GM13976 (cell line): ENCODE measurements at regions not wholly inside any gene's neighbourhood (a gene's known extent, or its start where the extent isn't known, plus 50 kb on each side); places are given as distances from the start of the nearest gene placed in this dataset.

Experiments
- DNase-seq: peaks from one replicate; pipeline ENCODE4 v3.0.0; 2012; ENCODE audit warnings: low spot score
- in situ Hi-C: fragments of 300-500 bp; cut with MboI; formaldehyde crosslinking; loops from one replicate; pipeline ENCODE4 v1.12.0; 2022; ENCODE audit warnings: low sequenced_read_pairs, mixed read lengths, inconsistent platforms; ENCODE audit not compliant: unreplicated experiment
- TF ChIP-seq, protein P1 (sequence below): IDR thresholded peaks from 2 replicates; pipeline ENCODE4 v1.5.1; 2012; ENCODE audit warnings: borderline replicate concordance, mild to moderate bottlenecking; ENCODE audit not compliant: insufficient read depth; ENCODE audit errors: extremely low read depth, missing control alignments, control extremely low read depth

DNA sequence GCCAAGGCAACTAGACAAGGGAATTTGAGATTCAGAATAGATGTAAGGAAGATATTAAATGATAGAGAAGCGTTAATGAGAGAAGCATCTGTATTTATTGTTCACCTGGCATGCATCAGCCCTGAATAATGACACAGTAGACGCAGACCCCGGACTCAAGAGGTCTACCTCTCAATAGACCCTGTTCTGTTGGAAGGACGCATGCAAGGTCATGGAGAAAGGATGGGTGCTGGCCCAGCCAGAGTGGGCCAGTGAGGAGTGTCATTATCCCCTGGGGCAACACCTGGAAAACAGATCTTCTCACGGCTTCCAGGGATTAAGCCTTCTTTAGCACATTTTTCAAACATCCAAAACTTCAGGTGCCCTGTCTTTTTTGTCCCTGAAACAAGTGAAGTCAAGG lies 461.0 kb downstream of the EIPR1 start:
- no peak for DNase-seq
- TF ChIP-seq, protein P1, sequence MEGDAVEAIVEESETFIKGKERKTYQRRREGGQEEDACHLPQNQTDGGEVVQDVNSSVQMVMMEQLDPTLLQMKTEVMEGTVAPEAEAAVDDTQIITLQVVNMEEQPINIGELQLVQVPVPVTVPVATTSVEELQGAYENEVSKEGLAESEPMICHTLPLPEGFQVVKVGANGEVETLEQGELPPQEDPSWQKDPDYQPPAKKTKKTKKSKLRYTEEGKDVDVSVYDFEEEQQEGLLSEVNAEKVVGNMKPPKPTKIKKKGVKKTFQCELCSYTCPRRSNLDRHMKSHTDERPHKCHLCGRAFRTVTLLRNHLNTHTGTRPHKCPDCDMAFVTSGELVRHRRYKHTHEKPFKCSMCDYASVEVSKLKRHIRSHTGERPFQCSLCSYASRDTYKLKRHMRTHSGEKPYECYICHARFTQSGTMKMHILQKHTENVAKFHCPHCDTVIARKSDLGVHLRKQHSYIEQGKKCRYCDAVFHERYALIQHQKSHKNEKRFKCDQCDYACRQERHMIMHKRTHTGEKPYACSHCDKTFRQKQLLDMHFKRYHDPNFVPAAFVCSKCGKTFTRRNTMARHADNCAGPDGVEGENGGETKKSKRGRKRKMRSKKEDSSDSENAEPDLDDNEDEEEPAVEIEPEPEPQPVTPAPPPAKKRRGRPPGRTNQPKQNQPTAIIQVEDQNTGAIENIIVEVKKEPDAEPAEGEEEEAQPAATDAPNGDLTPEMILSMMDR, result no peak
- in situ Hi-C loops, result no loop called here

DNA sequence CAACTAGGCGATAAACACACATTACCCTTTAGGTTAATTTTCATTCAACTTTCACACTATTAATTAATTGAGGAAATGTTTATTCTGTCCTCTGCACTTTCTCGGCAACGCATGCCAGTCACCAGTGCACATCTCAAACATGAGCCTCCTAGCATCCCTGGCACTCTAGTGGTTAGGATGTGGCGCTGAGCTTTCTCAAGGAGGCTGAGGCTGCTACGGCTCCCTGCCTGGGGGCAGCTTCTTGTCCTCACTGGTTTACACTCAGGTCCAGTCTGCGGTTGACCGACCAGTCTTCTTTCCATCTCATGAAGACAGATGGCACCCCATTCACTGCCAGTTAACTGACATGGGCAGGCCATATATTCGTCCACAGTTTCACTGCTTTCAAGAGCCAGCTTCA lies 463.4 kb downstream of the EIPR1 start:
- TF ChIP-seq, protein P1, result no peak

DNA sequence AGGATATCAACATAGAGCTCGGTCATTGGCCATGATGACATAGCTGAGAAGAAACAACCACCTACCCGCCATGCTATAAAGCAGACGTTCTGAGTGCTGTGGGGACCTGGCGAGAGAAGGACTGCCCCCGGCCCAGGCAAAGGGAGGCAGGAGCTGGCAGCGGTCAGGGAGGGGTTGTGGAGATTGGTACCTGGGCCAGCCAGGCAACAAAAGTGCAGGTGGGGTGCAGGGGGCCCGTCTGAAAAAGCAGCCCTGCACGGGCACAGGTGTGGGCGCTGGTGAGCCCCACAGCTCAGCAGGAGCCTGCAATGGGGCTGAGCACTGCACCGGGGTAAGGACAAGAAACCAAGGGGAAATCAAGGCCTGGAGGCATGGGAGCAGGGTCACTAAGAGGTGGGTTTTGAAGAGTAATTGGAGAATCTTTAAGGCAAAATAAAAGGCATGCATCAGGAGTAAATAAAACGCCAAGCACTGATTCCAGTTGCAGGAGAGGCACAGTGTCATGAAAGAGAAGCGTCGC lies 464.0 kb downstream of the EIPR1 start:
- no peak for DNase-seq
- in situ Hi-C loops, result no loop called here
- TF ChIP-seq, protein P1, result no peak

More for the DNA sequence above, 463.4 kb downstream of the EIPR1 start:
- in situ Hi-C loops, result no loop called here
- DNase-seq, result no peak

DNA sequence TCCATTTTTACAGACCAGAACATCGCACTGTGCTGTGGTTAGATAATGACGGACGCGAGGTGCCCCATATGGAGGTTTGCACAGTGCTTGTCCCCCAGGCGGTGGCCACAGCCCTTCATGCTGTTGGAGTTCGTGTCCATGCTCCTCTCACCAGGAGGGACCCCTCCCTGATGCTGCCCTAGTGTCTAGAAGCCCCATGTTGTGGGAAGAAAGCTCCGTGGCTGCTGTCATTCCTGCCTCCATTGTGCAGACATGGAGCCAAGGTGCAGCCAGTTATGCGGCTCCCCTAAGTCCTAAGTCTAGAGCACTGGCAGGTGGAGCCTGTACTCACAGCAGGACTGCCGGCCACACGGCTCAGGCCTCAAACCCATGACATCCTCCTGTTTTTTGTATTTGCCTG lies 464.9 kb downstream of the EIPR1 start:
- DNase-seq, result no peak
- in situ Hi-C loops, result no loop called here
- TF ChIP-seq, protein P1, result no peak

DNA sequence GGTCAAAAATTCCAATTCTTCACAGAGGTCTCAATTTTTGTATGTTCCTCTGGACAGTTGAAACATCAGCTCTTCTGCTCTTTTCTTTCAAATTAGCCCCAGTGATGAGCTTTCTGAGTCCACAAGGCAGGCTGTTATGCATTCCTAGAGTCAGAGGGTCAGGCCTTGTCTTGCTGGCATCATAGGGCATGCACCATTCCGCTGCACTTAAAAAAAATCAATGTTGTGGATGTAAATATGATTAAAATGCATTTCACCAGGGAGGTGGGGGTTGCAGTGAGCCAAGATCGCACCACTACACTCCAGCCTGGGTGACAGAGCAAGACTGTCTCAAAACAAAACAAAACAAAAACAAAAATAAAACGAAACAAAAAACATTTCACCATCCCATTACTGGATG lies 465.3 kb downstream of the EIPR1 start:
- TF ChIP-seq, protein P1, result no peak
- in situ Hi-C loops, result no loop called here
- DNase-seq, result no peak

DNA sequence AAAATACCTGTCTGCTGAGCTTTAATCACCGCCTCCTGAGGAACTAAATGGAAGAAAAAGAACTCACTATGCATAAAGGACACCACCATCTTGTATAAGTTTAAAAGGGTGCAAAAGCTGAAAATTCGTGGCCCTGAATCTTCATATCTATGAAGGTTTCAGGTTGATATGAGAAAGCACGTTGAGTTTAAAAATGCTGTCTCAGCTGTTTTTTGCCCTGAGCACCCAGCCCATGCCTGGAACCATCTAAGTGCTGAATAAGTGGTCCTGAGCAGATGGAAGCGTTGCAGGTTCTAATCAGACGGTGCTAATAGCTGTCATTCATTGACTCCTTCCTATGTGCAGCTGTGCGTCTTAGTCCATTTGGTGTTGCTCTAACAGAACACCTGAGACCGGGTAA lies 467.4 kb downstream of the EIPR1 start:
- no peak for DNase-seq
- in situ Hi-C loops, result no loop called here
- TF ChIP-seq, protein P1, result no peak
